ENCODE measurements at regions not wholly inside any gene's neighbourhood (a gene's known extent, or its start where the extent isn't known, plus 50 kb on each side); places are given as distances from the start of the nearest gene placed in this dataset.

DNA sequence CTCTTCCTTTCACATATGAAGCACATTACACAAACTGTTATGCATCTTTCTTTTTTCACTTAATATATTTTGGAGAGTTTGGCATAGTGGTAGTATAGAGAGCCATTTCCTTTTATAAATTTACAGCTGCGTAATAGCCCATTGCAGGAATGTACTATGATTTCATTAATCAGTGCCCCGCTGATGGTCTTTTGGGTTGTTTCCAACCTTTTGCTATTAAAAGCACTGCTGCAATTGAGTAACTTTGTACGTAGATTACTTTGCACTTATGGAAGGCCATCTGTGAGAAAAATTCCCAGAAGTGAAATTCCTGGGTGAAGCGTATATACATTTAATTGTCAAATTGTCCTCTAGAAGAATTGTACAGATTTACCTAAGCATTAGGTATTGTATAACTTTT lies 565.3 kb upstream of the ZNF804A start:
- TF ChIP-seq NFIC (IDR thresholded peaks at IDR 0.05) (no peak), FOXM1 (IDR thresholded peaks at IDR 0.05; ENCODE audit: borderline replicate concordance, low read depth) (no peak), ZBTB7A (IDR thresholded peaks at IDR 0.05; ENCODE audit: low read depth) (no peak), CREB1 (IDR thresholded peaks at IDR 0.05; ENCODE audit: low read depth) (no peak), TCF12 (IDR thresholded peaks at IDR 0.05; ENCODE audit: low read depth) (no peak), RAD21 (IDR thresholded peaks at IDR 0.05; ENCODE audit: low read depth) (no peak), YY1 (IDR thresholded peaks at IDR 0.05; ENCODE audit: low read depth) (no peak), TAF1 (IDR thresholded peaks at IDR 0.05; ENCODE audit: low read depth) (no peak), TEAD4 (IDR thresholded peaks at IDR 0.05) (no peak), EGR1 (IDR thresholded peaks at IDR 0.05) (no peak), CEBPB (IDR thresholded peaks at IDR 0.05) (no peak; the same call in 1 of the 2 replicates), EP300 (IDR thresholded peaks at IDR 0.05; ENCODE audit: borderline replicate concordance) (no peak)
- TF ChIP-seq, protein P1, sequence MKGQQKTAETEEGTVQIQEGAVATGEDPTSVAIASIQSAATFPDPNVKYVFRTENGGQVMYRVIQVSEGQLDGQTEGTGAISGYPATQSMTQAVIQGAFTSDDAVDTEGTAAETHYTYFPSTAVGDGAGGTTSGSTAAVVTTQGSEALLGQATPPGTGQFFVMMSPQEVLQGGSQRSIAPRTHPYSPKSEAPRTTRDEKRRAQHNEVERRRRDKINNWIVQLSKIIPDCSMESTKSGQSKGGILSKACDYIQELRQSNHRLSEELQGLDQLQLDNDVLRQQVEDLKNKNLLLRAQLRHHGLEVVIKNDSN (IDR thresholded peaks at IDR 0.05), result no peak
- TF ChIP-seq, protein P2, sequence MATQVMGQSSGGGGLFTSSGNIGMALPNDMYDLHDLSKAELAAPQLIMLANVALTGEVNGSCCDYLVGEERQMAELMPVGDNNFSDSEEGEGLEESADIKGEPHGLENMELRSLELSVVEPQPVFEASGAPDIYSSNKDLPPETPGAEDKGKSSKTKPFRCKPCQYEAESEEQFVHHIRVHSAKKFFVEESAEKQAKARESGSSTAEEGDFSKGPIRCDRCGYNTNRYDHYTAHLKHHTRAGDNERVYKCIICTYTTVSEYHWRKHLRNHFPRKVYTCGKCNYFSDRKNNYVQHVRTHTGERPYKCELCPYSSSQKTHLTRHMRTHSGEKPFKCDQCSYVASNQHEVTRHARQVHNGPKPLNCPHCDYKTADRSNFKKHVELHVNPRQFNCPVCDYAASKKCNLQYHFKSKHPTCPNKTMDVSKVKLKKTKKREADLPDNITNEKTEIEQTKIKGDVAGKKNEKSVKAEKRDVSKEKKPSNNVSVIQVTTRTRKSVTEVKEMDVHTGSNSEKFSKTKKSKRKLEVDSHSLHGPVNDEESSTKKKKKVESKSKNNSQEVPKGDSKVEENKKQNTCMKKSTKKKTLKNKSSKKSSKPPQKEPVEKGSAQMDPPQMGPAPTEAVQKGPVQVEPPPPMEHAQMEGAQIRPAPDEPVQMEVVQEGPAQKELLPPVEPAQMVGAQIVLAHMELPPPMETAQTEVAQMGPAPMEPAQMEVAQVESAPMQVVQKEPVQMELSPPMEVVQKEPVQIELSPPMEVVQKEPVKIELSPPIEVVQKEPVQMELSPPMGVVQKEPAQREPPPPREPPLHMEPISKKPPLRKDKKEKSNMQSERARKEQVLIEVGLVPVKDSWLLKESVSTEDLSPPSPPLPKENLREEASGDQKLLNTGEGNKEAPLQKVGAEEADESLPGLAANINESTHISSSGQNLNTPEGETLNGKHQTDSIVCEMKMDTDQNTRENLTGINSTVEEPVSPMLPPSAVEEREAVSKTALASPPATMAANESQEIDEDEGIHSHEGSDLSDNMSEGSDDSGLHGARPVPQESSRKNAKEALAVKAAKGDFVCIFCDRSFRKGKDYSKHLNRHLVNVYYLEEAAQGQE (IDR thresholded peaks at IDR 0.05; ENCODE audit: low read depth), result no peak
- TF ChIP-seq, protein P3, sequence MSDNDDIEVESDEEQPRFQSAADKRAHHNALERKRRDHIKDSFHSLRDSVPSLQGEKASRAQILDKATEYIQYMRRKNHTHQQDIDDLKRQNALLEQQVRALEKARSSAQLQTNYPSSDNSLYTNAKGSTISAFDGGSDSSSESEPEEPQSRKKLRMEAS (IDR thresholded peaks at IDR 0.05), result no peak

DNA sequence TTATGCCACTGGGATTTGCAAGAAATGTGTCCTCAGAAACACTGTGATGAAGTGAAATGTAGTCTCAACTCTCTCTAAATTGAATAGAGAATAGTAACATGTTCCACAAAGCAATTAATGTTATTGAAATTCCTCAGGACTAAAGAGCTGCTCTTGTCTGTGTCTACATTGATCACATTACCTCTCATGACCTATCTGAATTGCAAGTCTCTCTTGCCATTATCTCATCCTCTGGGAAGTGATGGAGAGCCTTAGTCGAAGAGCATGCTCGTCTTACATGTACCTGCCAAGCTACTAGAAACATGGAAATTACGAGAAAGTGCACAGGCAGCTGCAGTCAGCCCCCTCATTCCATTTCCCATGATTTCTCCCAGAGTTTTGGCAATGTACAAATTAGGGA lies 561.1 kb upstream of the ZNF804A start:
- TF ChIP-seq EGR1 (IDR thresholded peaks at IDR 0.05) (no peak), TEAD4 (IDR thresholded peaks at IDR 0.05) (no peak), CEBPB (IDR thresholded peaks at IDR 0.05) (no peak), FOXM1 (IDR thresholded peaks at IDR 0.05; ENCODE audit: borderline replicate concordance, low read depth) (no peak), CREB1 (IDR thresholded peaks at IDR 0.05; ENCODE audit: low read depth) (no peak), TAF1 (IDR thresholded peaks at IDR 0.05; ENCODE audit: low read depth) (no peak), ZBTB7A (IDR thresholded peaks at IDR 0.05; ENCODE audit: low read depth) (no peak), EP300 (IDR thresholded peaks at IDR 0.05; ENCODE audit: borderline replicate concordance) (no peak), TCF12 (IDR thresholded peaks at IDR 0.05; ENCODE audit: low read depth) (no peak), RAD21 (IDR thresholded peaks at IDR 0.05; ENCODE audit: low read depth) (no peak), YY1 (IDR thresholded peaks at IDR 0.05; ENCODE audit: low read depth) (no peak), NFIC (IDR thresholded peaks at IDR 0.05) (no peak)
- TF ChIP-seq, protein P3 (IDR thresholded peaks at IDR 0.05), result no peak
- TF ChIP-seq, protein P1 (IDR thresholded peaks at IDR 0.05), result no peak
- TF ChIP-seq, protein P2 (IDR thresholded peaks at IDR 0.05; ENCODE audit: low read depth), result no peak

DNA sequence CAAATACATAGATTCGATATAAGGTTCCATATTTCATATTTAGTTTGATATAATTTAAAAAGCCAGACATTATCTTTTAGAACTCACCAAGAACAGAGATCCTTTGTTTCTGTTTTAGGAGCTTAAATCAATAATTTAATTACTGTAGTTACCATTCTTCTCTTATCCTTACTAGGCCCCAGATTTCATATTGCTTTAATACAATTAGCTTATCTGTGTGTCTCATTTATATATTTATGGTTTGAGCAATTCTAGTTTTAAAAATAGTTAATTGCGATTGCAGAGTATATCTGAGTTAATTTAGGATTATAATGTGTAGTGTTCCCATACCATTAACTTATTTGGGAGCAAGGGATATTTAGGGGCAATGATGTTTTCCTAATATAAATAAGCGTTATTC lies 558.8 kb upstream of the ZNF804A start:
- TF ChIP-seq, protein P1 (IDR thresholded peaks at IDR 0.05), result no peak
- no peak for TF ChIP-seq RAD21 (IDR thresholded peaks at IDR 0.05; ENCODE audit: low read depth)
- no peak for TF ChIP-seq EGR1 (IDR thresholded peaks at IDR 0.05)
- TF ChIP-seq TEAD4 (IDR thresholded peaks at IDR 0.05), result no peak
- no peak for TF ChIP-seq CEBPB (IDR thresholded peaks at IDR 0.05)
- TF ChIP-seq FOXM1 (IDR thresholded peaks at IDR 0.05; ENCODE audit: borderline replicate concordance, low read depth), result no peak
- TF ChIP-seq ZBTB7A (IDR thresholded peaks at IDR 0.05; ENCODE audit: low read depth), result no peak
- TF ChIP-seq, protein P2 (IDR thresholded peaks at IDR 0.05; ENCODE audit: low read depth), result no peak
- TF ChIP-seq, protein P3 (IDR thresholded peaks at IDR 0.05), result no peak
- TF ChIP-seq YY1 (IDR thresholded peaks at IDR 0.05; ENCODE audit: low read depth), result no peak
- no peak for TF ChIP-seq TCF12 (IDR thresholded peaks at IDR 0.05; ENCODE audit: low read depth)
- no peak for TF ChIP-seq NFIC (IDR thresholded peaks at IDR 0.05)
- TF ChIP-seq TAF1 (IDR thresholded peaks at IDR 0.05; ENCODE audit: low read depth), result no peak
- no peak for TF ChIP-seq CREB1 (IDR thresholded peaks at IDR 0.05; ENCODE audit: low read depth)
- TF ChIP-seq EP300 (IDR thresholded peaks at IDR 0.05; ENCODE audit: borderline replicate concordance), result no peak
